HCT116 (cell line): ENCODE measurements at regions not wholly inside any gene's neighbourhood (a gene's known extent, or its start where the extent isn't known, plus 50 kb on each side); places are given as distances from the start of the nearest gene placed in this dataset.

Experiments used
- EZH2 ChIP-seq: fragments of 200-600 bp; sonication (generic); IDR thresholded peaks from 2 replicates; pipeline ENCODE4 v1.6.1; 2017; ENCODE audit warnings: antibody characterized with exemption, mixed run types
- SIN3A ChIP-seq: IDR thresholded peaks from 2 replicates; pipeline ENCODE4 v1.6.1; 2012; ENCODE audit warnings: low read depth
- SP1 ChIP-seq: IDR thresholded peaks from 2 replicates; pipeline ENCODE4 v1.6.1; 2012; ENCODE audit warnings: low read depth
- TCF7L2 ChIP-seq: IDR thresholded peaks from 2 replicates; pipeline ENCODE4 v1.7.0; 2011; ENCODE audit warnings: borderline replicate concordance, inconsistent platforms; ENCODE audit not compliant: insufficient read depth, insufficient read length; ENCODE audit errors: extremely low read depth
- TF ChIP-seq, protein P1 (sequence below), 3 experiments: fragments of 200-600 bp in 1 of 3; sonication (generic) in 1 of 3; IDR thresholded peaks in 2 of 3; conservative IDR thresholded peaks in 1 of 3; 2 replicates each; pipeline ENCODE4 v1.5.1; 2012 to 2017; ENCODE audit warnings: low read depth in 2 of 3, low read length in 2 of 3, antibody characterized with exemption in 1 of 3, borderline replicate concordance in 1 of 3, control low read depth in 1 of 3, mild to moderate bottlenecking in 1 of 3, mixed read lengths in 1 of 3, mixed run types in 1 of 3, moderate library complexity in 1 of 3; ENCODE audit not compliant: insufficient read depth in 1 of 3

DNA sequence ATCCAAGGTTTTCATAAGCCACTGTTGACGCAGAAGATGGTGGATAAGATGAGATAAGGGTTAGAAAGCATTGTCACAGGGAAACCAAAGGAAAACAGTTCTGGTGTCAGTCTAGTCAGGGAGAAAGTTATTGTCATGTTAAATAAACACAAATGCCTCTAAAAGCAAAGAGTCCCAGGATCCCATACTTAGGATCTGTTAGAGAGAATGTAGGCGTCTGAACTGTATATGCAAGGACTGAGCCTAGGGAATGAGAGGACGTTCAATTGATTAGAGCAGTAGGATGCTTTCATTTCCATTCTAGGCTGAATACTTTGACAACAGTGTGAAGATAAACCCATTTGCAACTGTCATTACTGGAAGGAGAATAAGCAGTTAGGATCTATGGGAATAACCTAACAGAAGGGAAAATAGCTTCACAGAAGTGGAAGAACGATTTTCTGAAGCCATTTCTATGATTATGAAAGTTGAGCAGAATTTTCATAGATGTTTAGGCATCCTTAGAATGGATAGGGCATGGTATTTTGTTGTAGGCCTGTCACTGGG is 1149.1 kb upstream of the CDH8 start:
- TF ChIP-seq TCF7L2, result no peak
- TF ChIP-seq, protein P1, sequence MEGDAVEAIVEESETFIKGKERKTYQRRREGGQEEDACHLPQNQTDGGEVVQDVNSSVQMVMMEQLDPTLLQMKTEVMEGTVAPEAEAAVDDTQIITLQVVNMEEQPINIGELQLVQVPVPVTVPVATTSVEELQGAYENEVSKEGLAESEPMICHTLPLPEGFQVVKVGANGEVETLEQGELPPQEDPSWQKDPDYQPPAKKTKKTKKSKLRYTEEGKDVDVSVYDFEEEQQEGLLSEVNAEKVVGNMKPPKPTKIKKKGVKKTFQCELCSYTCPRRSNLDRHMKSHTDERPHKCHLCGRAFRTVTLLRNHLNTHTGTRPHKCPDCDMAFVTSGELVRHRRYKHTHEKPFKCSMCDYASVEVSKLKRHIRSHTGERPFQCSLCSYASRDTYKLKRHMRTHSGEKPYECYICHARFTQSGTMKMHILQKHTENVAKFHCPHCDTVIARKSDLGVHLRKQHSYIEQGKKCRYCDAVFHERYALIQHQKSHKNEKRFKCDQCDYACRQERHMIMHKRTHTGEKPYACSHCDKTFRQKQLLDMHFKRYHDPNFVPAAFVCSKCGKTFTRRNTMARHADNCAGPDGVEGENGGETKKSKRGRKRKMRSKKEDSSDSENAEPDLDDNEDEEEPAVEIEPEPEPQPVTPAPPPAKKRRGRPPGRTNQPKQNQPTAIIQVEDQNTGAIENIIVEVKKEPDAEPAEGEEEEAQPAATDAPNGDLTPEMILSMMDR (IDR thresholded peaks at IDR 0.05 in 2 of 3, conservative IDR thresholded peaks at IDR 0.05 in 1 of 3; ENCODE audit: borderline replicate concordance in 1 of 3, insufficient read depth in 1 of 3, low read depth in 2 of 3, low read length in 2 of 3), result no peak
- no peak for TF ChIP-seq SP1
- TF ChIP-seq SIN3A, result no peak
- no peak for TF ChIP-seq EZH2
